Activated T-cell treated with anti-CD3 and anti-CD28 coated beads for 1 hour (primary cell): ENCODE measurements at regions not wholly inside any gene's neighbourhood (a gene's known extent, or its start where the extent isn't known, plus 50 kb on each side); places are given as distances from the start of the nearest gene placed in this dataset.

Experiments used
- DNase-seq: peaks from one replicate; pipeline ENCODE4 v3.0.0-alpha.2; 2020; ENCODE audit warnings: low read depth

DNA sequence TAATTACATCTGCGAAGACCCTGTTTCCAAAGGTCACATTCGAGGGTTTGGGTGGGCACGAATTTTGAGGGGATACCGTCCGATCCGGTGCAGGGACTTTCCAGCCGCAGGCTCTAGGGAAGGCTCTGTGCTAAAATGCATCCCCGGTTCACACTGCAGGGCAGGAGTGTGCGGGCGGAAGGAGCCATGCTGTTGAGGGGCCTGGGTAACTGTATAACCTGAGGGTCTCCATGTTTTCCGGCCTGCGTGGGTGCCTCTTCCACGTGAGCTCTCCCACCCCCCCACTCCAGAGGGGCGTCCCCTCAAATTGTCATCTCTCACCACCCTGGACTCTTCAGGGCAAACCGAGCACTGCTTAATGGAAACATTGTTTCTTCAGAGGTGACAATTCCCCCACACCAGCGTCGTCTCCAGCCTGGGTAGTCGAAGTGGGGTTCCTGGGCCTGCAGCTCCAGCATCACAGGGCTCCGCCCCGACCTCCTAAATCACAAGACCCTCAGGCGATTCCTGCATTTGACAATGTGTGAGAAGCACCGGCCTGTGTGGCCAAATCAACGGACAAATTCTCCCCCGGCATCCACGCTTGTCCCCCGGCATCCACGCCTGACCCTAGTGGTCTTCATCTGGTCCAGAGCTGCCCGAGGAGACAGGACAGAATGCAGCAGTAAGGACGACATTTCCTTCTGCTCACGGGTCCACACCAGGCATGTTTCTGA, 51.2 kb downstream of the FOXL3 start:
- DNase-seq, result no peak

DNA sequence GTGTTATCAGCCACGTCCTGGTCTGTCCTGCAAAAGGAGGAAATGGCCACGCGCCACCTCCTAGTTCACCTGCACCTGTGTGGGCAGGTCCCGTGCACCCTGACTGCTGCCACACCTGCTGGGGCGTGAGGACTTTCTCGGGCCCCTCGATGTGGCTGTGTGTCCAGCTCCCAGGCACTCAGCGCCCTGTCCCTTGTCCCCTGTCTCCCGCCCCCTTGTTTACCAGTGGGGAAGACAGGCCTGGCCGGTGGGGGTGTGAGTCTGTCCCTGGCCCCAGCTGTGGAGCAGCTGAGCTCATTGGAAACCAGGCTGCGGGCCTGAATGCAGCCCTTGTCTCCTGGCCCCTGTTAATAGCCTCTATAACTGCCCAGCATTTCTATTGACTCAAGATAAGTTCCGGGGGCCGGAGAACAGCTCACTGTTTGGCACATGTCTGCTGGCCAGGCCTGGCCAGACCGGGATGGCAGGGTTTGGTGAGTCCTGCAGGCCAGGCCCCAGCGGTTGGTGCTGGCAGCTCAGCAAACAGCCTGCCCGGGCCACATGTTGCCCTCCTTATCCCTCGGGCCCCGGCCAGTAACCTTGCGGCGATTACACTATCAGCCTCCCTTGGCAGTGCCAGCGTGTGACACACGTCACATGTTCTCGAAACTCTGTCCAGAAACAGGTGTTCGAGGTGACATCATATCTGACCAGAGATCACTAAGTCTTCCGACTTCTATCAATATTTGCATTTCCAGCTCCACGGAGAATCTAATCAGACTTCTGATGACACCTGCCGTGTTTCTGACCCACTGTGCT, 52.1 kb downstream of the FOXL3 start:
- no peak for DNase-seq

DNA sequence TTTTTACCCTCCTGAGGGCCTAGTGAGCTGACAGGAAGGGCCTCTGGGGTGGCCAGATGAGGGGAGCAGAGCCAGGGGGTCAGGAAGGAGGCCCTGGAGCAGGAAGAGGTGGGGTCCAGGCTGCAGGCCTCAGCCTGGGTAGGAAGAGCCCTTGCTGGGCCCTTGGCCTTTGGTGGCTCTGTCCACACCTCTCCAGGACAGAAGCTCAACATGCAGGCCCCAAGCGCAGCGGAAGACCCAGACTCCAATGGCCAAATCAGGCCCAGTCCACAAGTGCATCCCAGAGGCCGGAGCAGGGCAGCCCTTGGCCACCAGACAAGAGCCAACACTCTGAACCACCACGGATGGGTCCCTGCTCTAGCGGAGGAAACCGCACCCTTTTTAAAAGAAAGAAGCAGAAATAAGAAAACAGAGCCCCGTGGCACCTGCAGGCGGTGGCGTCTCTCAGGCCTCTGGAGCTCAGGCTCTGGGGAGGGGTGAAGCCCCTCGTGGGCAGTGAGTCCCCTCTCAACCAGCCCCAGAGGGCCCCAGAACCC, 52.8 kb downstream of the FOXL3 start:
- no peak for DNase-seq

DNA sequence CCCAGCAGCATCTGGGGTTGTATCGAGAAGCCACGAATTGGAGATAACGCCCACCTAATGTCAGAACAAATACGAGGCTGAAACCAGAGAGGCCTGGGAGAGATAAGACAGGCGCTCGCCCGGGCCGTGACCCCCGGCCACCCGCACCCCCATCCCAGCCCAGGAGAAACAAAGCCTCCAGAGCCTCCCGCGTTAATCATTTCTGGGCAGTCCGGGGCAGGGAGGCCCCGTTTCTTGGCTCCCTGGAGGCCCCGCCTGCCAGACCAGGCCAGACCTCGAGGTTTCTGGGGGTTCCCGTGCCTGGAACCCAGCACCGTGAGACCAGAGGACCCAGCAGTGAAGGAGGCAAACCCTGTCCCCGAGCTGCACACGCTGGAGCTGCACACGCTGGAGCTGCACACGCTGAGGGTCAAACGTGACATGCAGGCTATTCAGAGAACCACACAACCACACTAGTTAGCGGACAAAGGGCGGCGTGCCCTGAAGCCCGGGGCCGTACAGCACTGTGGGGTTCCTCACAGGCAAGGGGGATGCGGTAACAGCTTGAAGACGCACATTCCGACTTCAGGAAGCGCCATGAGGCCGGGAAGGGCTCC, 53.4 kb downstream of the FOXL3 start:
- DNase-seq, result no peak

DNA sequence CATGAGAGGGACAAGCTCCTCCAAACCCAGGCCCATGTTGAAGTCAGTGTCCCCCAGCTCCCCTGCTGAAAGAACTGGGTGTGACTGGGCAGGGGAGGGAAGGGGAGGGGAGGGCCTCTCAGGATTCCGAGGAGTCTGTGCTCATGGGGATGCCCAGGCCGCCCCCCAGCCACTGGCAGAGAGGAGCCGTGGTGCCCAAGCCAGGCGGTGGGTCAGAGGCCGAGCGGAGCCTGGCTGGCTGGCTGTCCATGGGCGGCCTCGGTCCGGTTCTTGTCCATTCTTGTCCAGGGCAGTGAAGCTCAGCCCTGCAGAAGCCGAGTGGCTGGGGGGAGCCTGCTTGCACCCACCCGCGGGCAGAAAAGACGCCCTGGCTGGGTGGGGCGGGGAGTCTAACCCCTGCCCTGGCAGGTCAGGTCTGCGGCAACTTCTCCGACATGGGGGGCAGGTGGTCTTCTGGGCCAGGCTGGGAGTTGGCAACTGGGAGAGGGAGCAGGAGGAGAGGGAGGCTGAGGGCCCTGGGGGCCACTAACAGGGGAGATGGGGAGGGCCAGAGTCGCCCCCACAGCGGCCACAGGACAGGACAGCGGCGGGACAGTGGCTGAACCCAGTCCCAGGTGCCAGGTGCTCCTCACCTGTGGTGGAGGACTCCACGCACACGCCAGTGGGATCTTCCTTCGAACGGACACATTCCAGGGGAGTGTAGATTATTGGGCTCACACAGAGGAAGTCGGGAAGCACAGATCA, 54.1 kb downstream of the FOXL3 start:
- no peak for DNase-seq

DNA sequence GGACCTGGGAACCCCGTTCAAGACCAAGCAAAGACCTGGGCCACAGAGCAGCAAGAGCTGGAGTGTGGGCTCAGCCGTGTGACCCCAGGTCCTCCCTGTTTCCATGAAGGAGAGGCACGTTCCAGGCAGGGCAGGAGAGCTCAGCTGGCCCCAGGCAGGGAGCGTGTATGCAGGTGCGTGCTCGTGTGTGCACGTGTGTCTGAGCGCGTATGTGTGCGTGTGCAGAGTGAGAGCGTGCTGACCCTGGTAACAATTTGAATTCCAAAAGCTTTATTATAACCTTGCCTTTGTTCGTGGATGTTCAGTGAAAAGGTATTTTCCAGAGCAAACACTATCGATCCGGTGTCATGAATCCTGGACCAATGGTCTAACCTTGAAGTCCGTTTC, 54.6 kb downstream of the FOXL3 start:
- DNase-seq, result no peak

DNA sequence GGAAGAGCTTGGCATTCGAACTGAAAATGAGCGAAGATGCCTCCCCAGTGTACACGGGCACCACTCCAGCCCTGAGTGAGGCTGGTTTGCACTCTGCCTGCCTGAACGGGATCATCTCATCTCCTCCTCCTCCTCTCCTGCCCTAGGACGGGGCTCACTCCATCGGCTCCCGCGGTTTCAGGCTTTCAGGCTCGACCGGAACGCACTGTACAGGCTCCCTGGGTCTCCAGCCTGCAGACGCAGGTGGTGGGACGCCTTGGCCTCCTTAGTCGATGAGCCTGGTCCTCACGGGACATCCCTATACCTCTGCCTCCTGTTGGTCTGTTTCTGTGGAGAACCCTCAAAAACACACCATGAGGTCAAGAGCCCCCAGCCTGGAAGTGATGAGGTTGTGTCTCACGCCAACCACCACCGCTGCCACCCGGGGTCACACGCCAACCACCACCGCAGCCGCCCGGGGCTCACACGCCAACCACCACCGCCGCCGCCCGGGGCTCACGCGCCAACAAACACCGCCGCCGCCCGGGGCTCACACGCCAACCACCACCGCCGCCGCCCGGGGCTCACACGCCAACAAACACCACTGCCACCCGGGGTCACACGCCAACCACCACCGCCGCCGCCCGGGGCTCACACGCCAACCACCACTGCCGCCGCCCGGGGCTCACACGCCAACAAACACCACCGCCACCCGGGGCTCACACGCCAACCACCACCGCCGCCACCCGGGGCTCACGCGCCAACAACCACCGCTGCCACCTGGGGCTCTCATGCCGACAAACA, 56.3 kb downstream of the FOXL3 start:
- no peak for DNase-seq

DNA sequence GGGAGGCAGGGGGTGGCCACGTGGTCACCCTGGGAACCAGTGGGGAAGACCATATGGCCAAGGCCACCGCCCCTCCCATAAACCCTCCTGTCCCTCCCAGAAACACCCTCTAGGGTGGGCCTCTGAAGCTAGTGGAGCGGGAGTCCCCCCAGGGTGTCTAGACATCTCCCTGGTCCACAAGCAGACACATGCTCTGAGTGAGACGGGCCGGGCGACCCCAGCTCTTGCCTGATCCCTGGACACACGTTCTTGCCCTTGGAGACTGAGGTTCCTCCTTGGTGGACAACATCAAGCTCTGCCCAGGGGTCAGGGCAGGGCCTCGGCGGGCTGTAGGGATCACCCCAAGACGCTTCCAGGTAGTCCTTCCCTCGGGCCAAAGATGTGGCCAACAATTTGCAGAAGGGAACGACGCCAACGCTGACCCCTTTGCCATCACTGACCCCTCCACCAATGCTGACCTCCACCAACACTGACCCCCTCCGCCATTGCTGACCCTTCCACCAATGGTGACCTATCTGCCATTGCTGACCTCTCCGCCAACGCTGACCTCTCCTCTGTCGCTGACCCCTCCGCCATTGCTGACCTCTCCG, 57.1 kb downstream of the FOXL3 start:
- DNase-seq, result no peak

DNA sequence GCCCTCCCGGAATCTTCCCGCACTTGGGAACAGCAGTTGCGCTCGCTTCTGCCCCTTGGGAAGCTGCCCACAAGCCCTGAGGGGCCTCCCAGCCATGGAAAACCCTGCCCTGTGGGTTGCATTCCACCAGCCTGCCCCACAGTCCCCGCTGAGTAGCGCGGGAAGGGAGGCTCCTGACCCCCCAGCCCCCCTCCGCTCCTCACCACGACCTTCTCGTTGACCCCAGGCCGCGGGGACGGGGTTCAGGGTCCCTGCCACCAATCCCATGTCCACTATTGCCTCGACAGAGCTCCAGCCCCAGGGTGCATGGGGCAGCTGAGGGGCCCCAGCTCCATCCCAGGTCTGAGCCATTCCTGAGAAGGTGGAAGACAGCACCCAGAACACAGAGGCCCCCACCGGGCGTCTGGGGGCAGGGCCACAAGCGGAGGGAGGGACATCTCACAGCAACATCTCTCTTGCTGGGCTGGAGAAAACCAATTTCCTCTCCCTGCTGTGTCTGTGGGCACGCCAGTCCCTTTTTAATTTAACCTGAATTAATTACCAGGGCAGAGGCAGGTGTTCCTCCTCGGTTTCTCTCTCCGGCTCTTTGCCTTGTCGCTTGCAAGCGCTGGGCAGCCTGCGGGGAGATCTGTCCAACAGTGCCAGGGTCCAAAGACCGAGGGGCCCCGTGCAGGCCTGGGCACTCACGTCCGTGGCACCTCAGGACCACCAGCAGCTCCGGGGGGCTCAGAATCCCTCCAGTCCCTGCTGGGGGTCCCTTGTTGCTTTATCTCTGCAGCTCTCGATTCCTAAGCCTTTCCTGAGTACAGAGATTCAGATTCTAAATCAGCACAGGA, 57.9 kb downstream of the FOXL3 start:
- DNase-seq, result no peak

DNA sequence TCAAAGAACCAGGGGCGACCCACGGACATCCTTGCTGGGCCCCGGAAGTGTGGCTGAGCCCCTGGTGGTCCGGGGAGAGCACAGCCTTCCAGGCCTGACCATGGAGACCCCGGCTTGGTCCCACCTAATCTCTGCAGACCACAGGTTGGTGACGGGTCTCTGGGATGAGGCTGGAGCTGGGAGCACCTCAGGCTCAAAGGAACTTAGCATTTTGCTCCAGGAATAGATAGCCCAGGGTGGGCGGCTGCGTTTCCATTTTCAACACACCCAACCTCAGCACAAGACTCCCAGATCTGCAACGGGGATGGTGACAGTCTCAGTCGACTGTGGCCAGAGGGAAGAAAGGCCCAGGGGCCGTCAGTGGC, 58.5 kb downstream of the FOXL3 start:
- DNase-seq, result no peak

DNA sequence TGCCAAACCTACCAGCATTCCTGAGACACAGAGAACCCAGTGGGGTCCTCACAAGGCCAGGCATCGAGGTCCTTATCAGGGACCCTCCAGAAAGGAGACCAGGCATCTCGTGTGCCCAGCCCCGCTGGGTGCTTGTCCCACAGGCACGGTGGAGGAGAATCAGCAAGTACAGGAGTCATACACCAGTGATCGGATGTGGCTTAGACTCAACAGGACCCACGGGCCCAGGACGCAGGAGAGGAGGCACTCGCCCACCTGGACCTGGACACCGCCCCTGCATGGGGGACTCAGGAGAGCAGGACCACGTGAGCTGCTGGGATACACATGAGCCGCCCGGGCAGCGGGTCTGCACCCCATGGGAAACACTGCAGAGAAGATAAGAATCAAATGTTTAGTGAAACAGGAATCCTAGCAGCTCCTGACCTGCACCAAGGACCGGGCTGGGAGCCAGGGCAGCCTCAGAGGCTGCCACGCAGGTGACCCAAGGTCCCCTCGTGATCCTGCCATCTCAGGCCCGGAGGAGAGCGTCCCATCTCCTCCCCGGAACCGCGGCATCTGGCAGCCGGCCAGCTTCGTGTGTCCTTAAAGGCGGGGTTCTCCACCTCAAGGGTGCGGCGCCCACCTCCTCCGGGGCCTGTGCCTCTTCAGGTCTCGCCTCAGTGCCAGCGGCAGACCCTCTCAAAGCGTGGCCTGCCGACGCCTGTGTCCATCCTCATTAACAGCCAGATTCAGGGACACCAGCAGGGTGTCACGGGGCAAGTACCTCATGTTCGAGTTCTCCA, 59.2 kb downstream of the FOXL3 start:
- DNase-seq, result no peak

DNA sequence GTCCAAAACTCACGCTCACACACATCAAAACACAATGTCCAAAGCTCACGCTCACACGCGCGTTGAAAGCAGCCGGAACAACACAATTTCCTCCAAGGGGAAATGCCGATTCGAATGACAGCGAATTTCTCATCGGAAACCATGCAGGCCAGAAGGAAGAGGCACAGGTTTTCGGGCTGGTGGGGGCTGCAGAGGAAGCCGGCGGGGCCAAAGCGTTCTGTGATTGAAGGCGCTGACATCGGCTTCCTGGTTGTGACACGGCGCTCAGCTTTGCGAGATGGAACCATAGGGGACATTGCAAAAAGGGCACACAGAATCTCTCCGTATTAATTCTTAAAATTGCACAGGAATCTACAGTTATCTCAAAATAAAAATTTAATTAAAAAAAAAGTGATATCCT, 61.3 kb downstream of the FOXL3 start:
- peak; percentile 55 for DNase-seq

DNA sequence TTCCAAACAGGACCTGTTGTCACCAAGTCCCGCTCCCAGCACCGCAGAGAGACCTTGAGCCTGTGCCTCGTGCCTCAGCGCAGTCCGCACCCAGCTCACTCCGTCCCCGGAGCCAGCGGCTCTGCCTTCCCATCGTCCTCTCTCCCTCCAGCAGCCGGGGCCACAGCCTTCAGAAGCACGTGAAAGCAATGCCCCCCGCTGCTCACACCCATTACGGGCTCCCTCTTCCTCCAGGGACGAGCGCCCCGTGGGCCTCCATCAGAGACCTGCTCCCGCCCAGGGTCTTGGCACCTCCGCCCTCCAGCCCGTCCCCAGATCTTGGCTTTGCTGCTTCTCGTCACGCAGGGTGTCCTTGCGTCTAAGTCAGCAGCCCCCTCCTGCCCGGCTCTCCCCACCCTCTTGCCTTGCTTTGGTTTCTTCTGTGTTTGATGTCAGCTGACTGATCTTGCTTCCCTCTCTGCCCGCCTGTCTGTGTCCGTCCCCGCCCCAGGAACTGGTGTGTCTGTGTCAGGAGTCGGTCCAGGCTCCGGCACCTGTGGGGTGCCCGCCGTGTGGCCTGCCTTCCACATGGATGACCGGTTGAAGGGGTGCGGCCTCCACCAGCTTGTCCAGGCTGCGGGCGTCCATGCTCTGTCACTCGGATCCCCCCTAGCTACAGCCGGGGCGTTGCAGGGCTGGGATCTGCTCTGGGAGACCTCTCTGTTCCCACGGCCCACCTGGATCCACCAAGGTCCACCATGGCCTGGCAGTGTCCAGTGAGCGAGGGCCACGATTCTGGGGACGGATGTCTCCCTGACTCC, 61.9 kb downstream of the FOXL3 start:
- peak; percentile 59 for DNase-seq

DNA sequence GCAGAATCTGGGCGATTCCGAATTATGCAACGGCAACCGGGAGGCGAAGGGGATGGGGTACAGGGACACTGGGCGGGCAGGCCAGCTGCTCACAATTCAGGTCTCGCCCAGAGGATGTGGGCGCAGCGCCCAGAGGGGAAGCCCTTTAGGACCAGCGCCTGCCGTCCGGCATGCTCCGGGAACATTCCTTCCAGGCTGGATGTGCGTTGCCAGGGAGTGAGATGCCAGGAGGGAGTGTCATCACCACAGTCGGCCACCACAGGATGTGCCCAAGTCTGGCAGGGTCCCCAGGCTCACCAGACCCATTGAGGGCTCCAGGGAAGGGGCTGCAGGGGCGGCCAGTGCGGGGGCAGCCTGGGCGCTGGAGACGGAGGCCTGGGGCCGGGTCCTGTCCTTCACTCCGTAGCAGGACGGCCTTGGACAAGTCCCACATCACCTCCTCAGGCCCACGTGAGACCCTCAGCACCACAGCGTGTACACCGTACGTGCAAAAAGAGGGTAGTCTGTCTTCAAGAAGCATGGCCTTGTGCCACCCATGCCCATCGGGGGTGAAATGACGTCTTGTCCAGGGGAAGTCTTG, 63.9 kb downstream of the FOXL3 start:
- no peak for DNase-seq

DNA sequence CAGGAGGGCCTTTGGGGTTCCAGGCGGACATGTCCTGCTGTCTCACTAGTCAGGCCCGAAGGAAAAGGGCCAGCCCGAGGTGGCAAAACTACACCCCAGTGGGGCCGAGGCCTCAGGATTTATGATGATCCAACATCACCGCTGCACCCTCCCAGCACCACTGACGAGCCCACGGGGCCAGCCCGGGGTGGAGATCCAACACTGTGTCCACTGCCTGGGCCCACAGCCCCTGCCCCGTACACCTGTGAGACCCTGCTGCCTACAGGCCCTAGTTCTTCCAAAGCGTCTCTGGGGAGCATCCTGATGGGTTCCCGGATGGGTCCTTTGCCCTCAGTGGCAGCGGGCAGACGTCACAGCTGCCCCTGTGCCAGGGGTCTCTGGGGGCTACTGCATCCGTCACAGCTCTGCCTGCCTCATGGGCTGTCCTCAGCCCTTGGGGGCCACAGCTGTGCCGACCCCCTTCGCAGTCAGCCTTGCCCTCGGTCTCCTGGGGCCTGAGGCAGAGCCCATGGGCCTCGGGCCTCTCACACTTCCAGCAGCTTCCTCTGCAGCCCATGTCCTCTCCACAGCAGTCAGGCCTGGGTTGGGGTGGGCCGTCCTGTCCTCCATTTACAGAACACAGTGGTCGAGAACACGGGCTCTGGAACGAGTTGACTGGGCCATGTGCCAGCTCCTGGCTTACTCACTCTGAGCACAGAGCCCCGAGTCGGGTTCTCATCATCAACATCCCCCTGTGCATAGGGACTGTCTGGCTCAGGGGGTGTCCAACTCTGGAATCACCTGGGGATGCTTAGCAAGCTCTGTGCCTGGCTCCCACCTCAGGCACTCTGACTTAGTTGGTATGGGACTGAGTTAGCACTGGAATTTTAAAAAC, 64.9 kb downstream of the FOXL3 start:
- no peak for DNase-seq

DNA sequence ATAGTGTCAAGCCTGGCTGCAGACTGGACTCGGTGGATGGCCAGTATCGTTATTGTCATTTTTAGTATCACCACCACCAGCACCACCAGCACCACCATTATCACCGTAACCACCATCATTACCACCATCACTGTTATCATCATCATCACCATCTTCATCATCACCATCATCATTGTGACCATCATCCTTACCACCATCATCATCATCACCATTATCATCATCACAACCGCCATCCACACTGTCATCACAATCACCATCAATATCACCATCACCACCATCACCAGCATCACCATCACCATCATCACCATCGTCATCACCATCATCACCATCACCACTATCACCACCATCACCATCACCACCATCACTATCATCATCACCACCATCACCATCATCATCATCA, 65.6 kb downstream of the FOXL3 start:
- DNase-seq, result no peak

DNA sequence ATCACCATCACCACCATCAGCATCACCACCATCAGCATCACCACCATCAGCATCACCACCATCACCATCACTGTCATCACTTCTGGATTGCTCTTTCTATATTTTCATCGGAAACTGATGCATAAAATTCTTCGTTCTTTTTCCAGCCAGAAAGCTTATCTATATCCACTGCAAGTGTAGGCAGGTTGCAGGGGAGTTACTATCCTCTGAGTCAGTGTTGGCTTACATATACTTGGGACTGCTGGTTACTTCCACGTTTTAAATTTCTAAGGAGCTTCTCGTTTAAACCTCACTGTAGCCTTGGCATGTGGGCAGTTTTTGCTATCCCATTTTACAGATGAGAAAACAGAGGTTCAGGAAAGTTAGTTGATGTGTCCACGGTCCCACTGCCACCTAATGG, 66.1 kb downstream of the FOXL3 start:
- DNase-seq, result no peak
